Trophoblast cell (in vitro differentiated cells and primary cell): ENCODE measurements at regions not wholly inside any gene's neighbourhood (a gene's known extent, or its start where the extent isn't known, plus 50 kb on each side); places are given as distances from the start of the nearest gene placed in this dataset.
A peak's percentile ranks its signal among the peaks of the same experiment; 100 is the strongest.
"Not testable (repeated sequence)": the region's sequence is repeated elsewhere in the genome, so short reads cannot be mapped to it uniquely, and the experiment has no call there.

ENCODE experiments used
- DNase-seq, 2 donors: peaks; one replicate each; pipeline ENCODE4 v3.0.0-alpha.2; 2016
- H2AFZ ChIP-seq: 2 replicates; pipeline ENCODE4 v1.6.1; 2013; ENCODE audit warnings: low read length, moderate library complexity, mild to moderate bottlenecking; ENCODE audit not compliant: insufficient read depth, poor library complexity
- H2AK5ac ChIP-seq: 2 replicates; pipeline ENCODE4 v1.6.1; 2013; ENCODE audit warnings: mild to moderate bottlenecking, low read length
- H2BK120ac ChIP-seq: 2 replicates; pipeline ENCODE4 v1.6.1; 2013; ENCODE audit warnings: low read length, mild to moderate bottlenecking, moderate library complexity; ENCODE audit not compliant: insufficient read depth, poor library complexity
- H2BK12ac ChIP-seq: 2 replicates; pipeline ENCODE4 v1.6.1; 2013; ENCODE audit warnings: mild to moderate bottlenecking, low read length, moderate library complexity
- H2BK5ac ChIP-seq: 2 replicates; pipeline ENCODE4 v1.6.1; 2013; ENCODE audit warnings: low read length, low read depth, moderate library complexity, mild to moderate bottlenecking; ENCODE audit not compliant: poor library complexity
- H3K14ac ChIP-seq: 2 replicates; pipeline ENCODE4 v1.6.1; 2013; ENCODE audit warnings: mild to moderate bottlenecking, low read length
- H3K18ac ChIP-seq: 2 replicates; pipeline ENCODE4 v1.6.1; 2013; ENCODE audit warnings: mild to moderate bottlenecking, low read length
- H3K23ac ChIP-seq: 2 replicates; pipeline ENCODE4 v1.6.1; 2013; ENCODE audit warnings: low read length
- H3K27ac ChIP-seq: 2 replicates; pipeline ENCODE4 v1.5.1; 2013; ENCODE audit warnings: low read depth, mild to moderate bottlenecking, inconsistent platforms, low read length, moderate library complexity
- H3K27me3 ChIP-seq: 2 replicates; pipeline ENCODE4 v1.6.1; 2013; ENCODE audit warnings: inconsistent platforms, mild to moderate bottlenecking, low read length, moderate library complexity; ENCODE audit not compliant: insufficient read depth
- H3K36me3 ChIP-seq, 2 experiments: 1 replicate in 1 of 2; 2 replicates in 1 of 2; pipeline ENCODE4 v1.6.1; 2013; ENCODE audit warnings: low read length in 2 of 2, mild to moderate bottlenecking in 2 of 2, moderate library complexity in 1 of 2; ENCODE audit not compliant: insufficient read depth in 2 of 2, control insufficient read depth in 1 of 2
- H3K4ac ChIP-seq: 2 replicates; pipeline ENCODE4 v1.6.1; 2013; ENCODE audit warnings: low read depth, mild to moderate bottlenecking, low read length, moderate library complexity
- H3K4me1 ChIP-seq, 2 experiments: 1 replicate in 1 of 2; 2 replicates in 1 of 2; pipeline ENCODE4 v1.6.1; 2013; ENCODE audit warnings: low read length in 2 of 2, mild to moderate bottlenecking in 2 of 2, moderate library complexity in 1 of 2; ENCODE audit not compliant: insufficient read depth in 2 of 2, control insufficient read depth in 1 of 2
- H3K4me2 ChIP-seq: 2 replicates; pipeline ENCODE4 v1.6.1; 2013; ENCODE audit warnings: inconsistent platforms, mild to moderate bottlenecking, low read length, moderate library complexity
- H3K4me3 ChIP-seq: 2 replicates; pipeline ENCODE4 v1.5.1; 2013; ENCODE audit warnings: mild to moderate bottlenecking, low read depth, low read length, inconsistent platforms
- H3K79me1 ChIP-seq: one replicate; pipeline ENCODE4 v1.6.1; 2013; ENCODE audit warnings: low read length
- H3K79me2 ChIP-seq: 2 replicates; pipeline ENCODE4 v1.6.1; 2013; ENCODE audit warnings: low read length, mild to moderate bottlenecking; ENCODE audit not compliant: control insufficient read depth, insufficient read depth, poor library complexity
- H3K9ac ChIP-seq: 2 replicates; pipeline ENCODE4 v1.6.1; 2013; ENCODE audit warnings: mild to moderate bottlenecking, low read length
- H3K9me3 ChIP-seq: 2 replicates; pipeline ENCODE4 v1.6.1; 2013; ENCODE audit warnings: low read depth, mild to moderate bottlenecking, control low read depth, inconsistent platforms, low read length; ENCODE audit not compliant: insufficient read depth
- H4K12ac ChIP-seq: 2 replicates; pipeline ENCODE4 v1.6.1; 2013; ENCODE audit warnings: low read depth, mild to moderate bottlenecking, low read length, moderate library complexity
- H4K8ac ChIP-seq: 2 replicates; pipeline ENCODE4 v1.6.1; 2013; ENCODE audit warnings: low read depth, mild to moderate bottlenecking, low read length, moderate library complexity
- H4K91ac ChIP-seq: one replicate; pipeline ENCODE4 v1.6.1; 2013; ENCODE audit warnings: low read depth, mild to moderate bottlenecking, low read length, moderate library complexity
- WGBS: extraction: QIAGEN DNeasy Blood & Tissue Kit; methylation state at CpG from one replicate; pipeline ENCODE4 v1.1.7; 2013; ENCODE audit warnings: missing lambda C conversion rate; ENCODE audit not compliant: insufficient read length, insufficient coverage; ENCODE audit errors: extremely low coverage; 5-methylcytosine and 5-hydroxymethylcytosine counted together

GRCh38 chr1:101444381-101444780 lies 207.6 kb downstream of the S1PR1 start:
- peaks cover 3 to 5% of the 10 kb centered on the region in 2 experiments for H3K4me1 ChIP-seq
- H2AFZ ChIP-seq = no peak overlapping the region
- no peak overlapping the region for H3K18ac ChIP-seq
- H2BK12ac ChIP-seq = no peak overlapping the region
- no peaks in the 10 kb centered on the region for H3K79me1 ChIP-seq
- peaks cover 2% of the 10 kb centered on the region for H3K9me3 ChIP-seq
- no peak overlapping the region for H4K91ac ChIP-seq
- no peak overlapping the region for H2BK120ac ChIP-seq
- no peak overlapping the region for H3K23ac ChIP-seq
- H4K12ac ChIP-seq = no peak overlapping the region
- no peak overlapping the region for H3K9ac ChIP-seq
- H3K27me3 ChIP-seq = no peaks in the 10 kb centered on the region
- no peak overlapping the region for H3K4ac ChIP-seq
- peak overlapping the region; percentile 59 for H3K27ac ChIP-seq
- H3K36me3 ChIP-seq = no peaks in the 10 kb centered on the region
- no peak overlapping the region for H4K8ac ChIP-seq
- H3K4me3 ChIP-seq = no peak overlapping the region
- no CpG with 5 or more reads among the region's 3 CpGs for WGBS
- H3K14ac ChIP-seq = no peak overlapping the region
- H2BK5ac ChIP-seq = no peak overlapping the region
- no peak overlapping the region for H3K4me2 ChIP-seq
- no peak overlapping the region for H2AK5ac ChIP-seq
- no peaks in the 10 kb centered on the region for H3K79me2 ChIP-seq
- DNase-seq = peak in 1 of 2 donors; percentile 17

GRCh38 chr1:101444873-101445618 lies 208.2 kb downstream of the S1PR1 start:
- no peak overlapping the region for H3K4me3 ChIP-seq
- H2BK12ac ChIP-seq = no peak overlapping the region
- no peak overlapping the region for H3K4ac ChIP-seq
- no peak overlapping the region for H2AFZ ChIP-seq
- no peak overlapping the region for H3K9ac ChIP-seq
- no peaks in the 10 kb centered on the region for H3K27me3 ChIP-seq
- H3K79me1 ChIP-seq = no peaks in the 10 kb centered on the region
- H3K79me2 ChIP-seq = no peaks in the 10 kb centered on the region
- no peak overlapping the region for H3K14ac ChIP-seq
- peaks cover 2% of the 10 kb centered on the region for H3K9me3 ChIP-seq
- H4K12ac ChIP-seq = no peak overlapping the region
- H2AK5ac ChIP-seq = no peak overlapping the region
- H2BK120ac ChIP-seq = no peak overlapping the region
- no peak for DNase-seq
- H3K27ac ChIP-seq = peak overlapping the region; percentile 59
- no peaks in the 10 kb centered on the region for H3K36me3 ChIP-seq
- H3K4me2 ChIP-seq = no peak overlapping the region
- no peak overlapping the region for H2BK5ac ChIP-seq
- WGBS = no CpG with 5 or more reads among the region's 2 CpGs
- H4K8ac ChIP-seq = no peak overlapping the region
- H4K91ac ChIP-seq = no peak overlapping the region
- H3K23ac ChIP-seq = no peak overlapping the region
- no peak overlapping the region for H3K18ac ChIP-seq
- peaks cover 3 to 5% of the 10 kb centered on the region in 2 experiments for H3K4me1 ChIP-seq

DNA sequence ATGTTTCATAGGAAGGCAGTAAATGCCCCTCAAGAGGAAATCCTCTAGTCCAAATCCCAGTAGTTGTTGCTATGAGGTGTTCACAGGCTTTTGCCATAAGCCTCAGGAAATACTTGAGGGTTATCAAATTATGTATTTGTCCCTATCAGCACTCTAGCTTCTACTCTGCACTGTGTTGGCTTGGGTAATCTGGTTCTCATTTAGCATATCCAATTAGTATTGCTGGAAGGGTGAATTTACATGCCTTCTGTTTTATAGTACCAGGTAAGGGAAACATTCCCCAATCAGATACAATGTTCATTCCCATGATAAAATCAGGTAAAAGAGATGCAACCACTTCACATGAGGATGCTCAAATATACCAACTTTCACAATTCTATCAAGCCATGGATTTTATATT lies 211.2 kb downstream of the S1PR1 start:
- DNase-seq = no peak
- Histone ChIP-seq H3K4me2 (no peak overlapping the region), H3K79me1 (no peaks in the 10 kb centered on the region), H3K4ac (no peak overlapping the region), H2AFZ (no peak overlapping the region), H3K79me2 (no peaks in the 10 kb centered on the region), H3K27ac (no peak overlapping the region), H2BK12ac (no peak overlapping the region), H3K23ac (no peak overlapping the region), H2AK5ac (no peak overlapping the region), H2BK5ac (no peak overlapping the region), H3K9ac (no peak overlapping the region), H3K14ac (no peak overlapping the region), H2BK120ac (no peak overlapping the region), H3K4me3 (no peak overlapping the region), H3K9me3 (no peaks in the 10 kb centered on the region), H3K4me1 (peaks cover 7 to 12% of the 10 kb centered on the region in 2 experiments), H3K36me3 (no peaks in the 10 kb centered on the region), H3K27me3 (no peaks in the 10 kb centered on the region), H4K8ac (no peak overlapping the region), H4K91ac (no peak overlapping the region), H3K18ac (no peak overlapping the region), H4K12ac (no peak overlapping the region)

GRCh38 chr1:101450691-101451090 lies 213.9 kb downstream of the S1PR1 start:
- H3K4me2 ChIP-seq, H2BK120ac ChIP-seq: not testable (repeated sequence)
- WGBS = no CpG with 5 or more reads among the region's 5 CpGs

More at GRCh38 chr1:101450691-101451090, 213.9 kb downstream of the S1PR1 start:
- not testable (repeated sequence) for H3K4ac ChIP-seq, H2AFZ ChIP-seq, H3K27me3 ChIP-seq, H3K4me3 ChIP-seq, H3K9ac ChIP-seq, H3K14ac ChIP-seq, H4K12ac ChIP-seq, H3K79me1 ChIP-seq, H4K91ac ChIP-seq, H3K36me3 ChIP-seq, H3K9me3 ChIP-seq, H2AK5ac ChIP-seq, H3K4me1 ChIP-seq, H2BK12ac ChIP-seq, H3K23ac ChIP-seq, H2BK5ac ChIP-seq, H3K18ac ChIP-seq, H3K27ac ChIP-seq, H3K79me2 ChIP-seq, DNase-seq, H4K8ac ChIP-seq
